ENCODE measurements at regions not wholly inside any gene's neighbourhood (a gene's known extent, or its start where the extent isn't known, plus 50 kb on each side); places are given as distances from the start of the nearest gene placed in this dataset.

DNA sequence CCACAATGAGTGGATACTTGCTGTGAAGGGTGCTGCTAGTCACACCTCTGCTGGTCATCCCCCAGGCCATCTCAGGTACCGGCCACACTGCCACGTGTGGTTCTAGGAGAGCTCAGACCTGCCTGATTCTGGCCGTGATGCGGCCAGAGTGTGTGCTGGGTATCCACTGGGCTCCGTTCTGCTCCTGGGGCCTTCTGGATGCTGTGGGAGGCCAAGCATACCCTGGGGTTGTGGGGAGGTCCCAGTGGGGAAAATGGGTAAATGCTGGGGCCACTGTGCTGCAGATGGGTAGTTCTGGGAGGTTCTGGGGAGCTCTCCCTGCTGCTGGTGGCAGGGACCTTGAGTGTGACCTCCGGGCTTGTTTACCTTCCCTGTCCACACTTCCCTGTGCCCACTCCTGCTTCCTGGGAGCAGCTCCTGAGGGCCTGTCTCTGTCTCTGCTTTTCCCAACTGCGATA is 318.4 kb downstream of the GLRX3 start:
- Histone ChIP-seq H3K9ac (ENCODE audit: low read depth, low read length) (no peak overlapping the region), H3K9me3 (ENCODE audit: control insufficient read depth, insufficient read depth, low read length) (no peaks in the 10 kb centered on the region), H3K27ac (ENCODE audit: low read depth, low read length) (no peak overlapping the region), H3K27me3 (ENCODE audit: control insufficient read depth, insufficient read depth, low read length) (no peaks in the 10 kb centered on the region), H3K4me3 (ENCODE audit: low read depth, low read length) (no peak overlapping the region), H3K36me3 (ENCODE audit: control insufficient read depth, insufficient read depth, low read length) (no peaks in the 10 kb centered on the region), H3K4me1 (ENCODE audit: control insufficient read depth, insufficient read depth, low read length) (no peaks in the 10 kb centered on the region)

DNA sequence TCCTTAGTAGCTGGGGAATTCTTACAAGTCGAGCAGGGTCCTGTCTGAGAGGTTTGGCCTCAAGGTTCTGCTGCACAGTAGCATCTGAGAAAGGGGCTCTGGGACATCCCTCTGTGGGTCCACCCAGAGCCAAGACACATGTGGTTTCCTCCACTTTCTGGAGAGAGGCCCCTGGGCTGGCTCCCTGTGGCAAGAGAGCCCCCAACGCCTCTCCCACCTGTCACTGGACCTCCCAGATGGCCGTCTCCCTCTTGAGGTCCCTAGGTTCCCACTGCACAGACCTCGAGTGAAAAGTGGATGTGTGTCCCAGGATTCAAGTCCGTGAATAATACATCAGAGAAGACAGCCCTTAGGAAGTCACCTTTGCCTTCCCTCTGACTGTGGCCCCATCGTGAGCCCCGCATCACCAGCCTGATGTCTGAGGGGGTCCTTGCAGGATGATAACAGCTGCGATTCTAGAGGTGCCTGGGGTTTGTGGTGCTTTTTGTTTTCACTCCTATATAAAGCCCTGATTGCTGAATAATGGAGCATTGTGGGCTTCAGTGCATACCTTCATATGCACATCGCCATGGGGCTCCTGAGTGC is 319.0 kb downstream of the GLRX3 start:
- H3K27ac ChIP-seq (ENCODE audit: low read depth, low read length): no peak overlapping the region
- H3K4me1 ChIP-seq (ENCODE audit: control insufficient read depth, insufficient read depth, low read length): no peaks in the 10 kb centered on the region
- no peaks in the 10 kb centered on the region for H3K27me3 ChIP-seq (ENCODE audit: control insufficient read depth, insufficient read depth, low read length)
- no peaks in the 10 kb centered on the region for H3K36me3 ChIP-seq (ENCODE audit: control insufficient read depth, insufficient read depth, low read length)
- H3K9ac ChIP-seq (ENCODE audit: low read depth, low read length): no peak overlapping the region
- H3K9me3 ChIP-seq (ENCODE audit: control insufficient read depth, insufficient read depth, low read length): no peaks in the 10 kb centered on the region
- H3K4me3 ChIP-seq (ENCODE audit: low read depth, low read length): no peak overlapping the region

- Histone ChIP-seq H3K4me3 (ENCODE audit: low read depth, low read length) (no peak overlapping the region), H3K9me3 (ENCODE audit: control insufficient read depth, insufficient read depth, low read length) (no peaks in the 10 kb centered on the region), H3K4me1 (ENCODE audit: control insufficient read depth, insufficient read depth, low read length) (no peaks in the 10 kb centered on the region)
These were observed 319.6 kb downstream of the GLRX3 start for GRCh38 chr10:130455791-130456190.

GRCh38 chr10:130456616-130457015 is 320.4 kb downstream of the GLRX3 start:
- no peak overlapping the region for H3K4me3 ChIP-seq (ENCODE audit: low read depth, low read length)
- no peak overlapping the region for H3K27ac ChIP-seq (ENCODE audit: low read depth, low read length)
- no peak overlapping the region for H3K9ac ChIP-seq (ENCODE audit: low read depth, low read length)
- H3K9me3 ChIP-seq (ENCODE audit: control insufficient read depth, insufficient read depth, low read length): no peaks in the 10 kb centered on the region
- no peaks in the 10 kb centered on the region for H3K27me3 ChIP-seq (ENCODE audit: control insufficient read depth, insufficient read depth, low read length)
- H3K36me3 ChIP-seq (ENCODE audit: control insufficient read depth, insufficient read depth, low read length): no peaks in the 10 kb centered on the region
- no peaks in the 10 kb centered on the region for H3K4me1 ChIP-seq (ENCODE audit: control insufficient read depth, insufficient read depth, low read length)

More at GRCh38 chr10:130455791-130456190, 319.6 kb downstream of the GLRX3 start:
- no peak overlapping the region for H3K9ac ChIP-seq (ENCODE audit: low read depth, low read length)
- no peaks in the 10 kb centered on the region for H3K27me3 ChIP-seq (ENCODE audit: control insufficient read depth, insufficient read depth, low read length)
- no peak overlapping the region for H3K27ac ChIP-seq (ENCODE audit: low read depth, low read length)
- H3K36me3 ChIP-seq (ENCODE audit: control insufficient read depth, insufficient read depth, low read length): no peaks in the 10 kb centered on the region

GRCh38 chr10:130458509-130458908 is 322.3 kb downstream of the GLRX3 start:
- no peak overlapping the region for H3K4me3 ChIP-seq (ENCODE audit: low read depth, low read length)
- H3K27me3 ChIP-seq (ENCODE audit: control insufficient read depth, insufficient read depth, low read length): no peaks in the 10 kb centered on the region

GRCh38 chr10:130459011-130459410 is 322.8 kb downstream of the GLRX3 start:
- Histone ChIP-seq H3K36me3 (ENCODE audit: control insufficient read depth, insufficient read depth, low read length) (no peaks in the 10 kb centered on the region), H3K4me3 (ENCODE audit: low read depth, low read length) (no peak overlapping the region), H3K9ac (ENCODE audit: low read depth, low read length) (no peak overlapping the region), H3K4me1 (ENCODE audit: control insufficient read depth, insufficient read depth, low read length) (no peaks in the 10 kb centered on the region), H3K9me3 (ENCODE audit: control insufficient read depth, insufficient read depth, low read length) (no peaks in the 10 kb centered on the region), H3K27me3 (ENCODE audit: control insufficient read depth, insufficient read depth, low read length) (no peaks in the 10 kb centered on the region), H3K27ac (ENCODE audit: low read depth, low read length) (no peak overlapping the region)

More at GRCh38 chr10:130458509-130458908, 322.3 kb downstream of the GLRX3 start:
- Histone ChIP-seq H3K9ac (ENCODE audit: low read depth, low read length) (no peak overlapping the region), H3K36me3 (ENCODE audit: control insufficient read depth, insufficient read depth, low read length) (no peaks in the 10 kb centered on the region), H3K4me1 (ENCODE audit: control insufficient read depth, insufficient read depth, low read length) (no peaks in the 10 kb centered on the region), H3K27ac (ENCODE audit: low read depth, low read length) (no peak overlapping the region), H3K9me3 (ENCODE audit: control insufficient read depth, insufficient read depth, low read length) (no peaks in the 10 kb centered on the region)

DNA sequence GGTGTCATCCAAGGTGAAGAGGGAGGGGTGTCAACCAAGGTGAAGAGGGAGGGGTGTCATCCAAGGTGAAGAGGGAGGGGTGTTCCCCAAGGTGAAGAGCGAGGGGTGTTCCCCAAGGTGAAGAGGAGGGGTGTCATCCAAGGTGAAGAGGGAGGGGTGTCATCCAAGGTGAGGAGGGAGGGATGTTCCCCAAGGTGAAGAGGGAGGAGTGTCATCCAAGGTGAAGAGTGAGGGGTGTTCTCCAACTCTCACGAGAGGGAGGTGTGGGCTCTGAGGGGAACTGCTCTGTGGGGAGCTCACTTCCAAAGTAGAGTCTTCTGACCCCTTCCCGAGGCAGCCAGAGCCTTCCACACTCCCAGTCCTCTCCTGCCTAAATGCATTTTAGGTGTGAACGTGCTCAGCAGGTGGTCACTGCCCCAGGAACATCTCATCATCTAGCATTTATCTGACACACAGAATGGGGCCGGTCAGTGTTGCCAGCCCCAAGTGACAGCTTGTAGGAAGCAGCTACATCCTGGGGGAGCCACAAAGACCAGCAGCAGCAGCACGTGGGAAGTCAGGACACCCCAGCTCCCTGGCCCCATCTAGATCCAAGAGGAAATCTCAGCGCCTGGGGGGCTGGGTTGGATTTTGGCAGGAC is 323.8 kb downstream of the GLRX3 start:
- Histone ChIP-seq H3K36me3 (ENCODE audit: control insufficient read depth, insufficient read depth, low read length) (no peaks in the 10 kb centered on the region), H3K4me1 (ENCODE audit: control insufficient read depth, insufficient read depth, low read length) (no peaks in the 10 kb centered on the region), H3K4me3 (ENCODE audit: low read depth, low read length) (no peak overlapping the region), H3K27ac (ENCODE audit: low read depth, low read length) (no peak overlapping the region), H3K9me3 (ENCODE audit: control insufficient read depth, insufficient read depth, low read length) (no peaks in the 10 kb centered on the region), H3K9ac (ENCODE audit: low read depth, low read length) (no peak overlapping the region), H3K27me3 (ENCODE audit: control insufficient read depth, insufficient read depth, low read length) (no peaks in the 10 kb centered on the region)

DNA sequence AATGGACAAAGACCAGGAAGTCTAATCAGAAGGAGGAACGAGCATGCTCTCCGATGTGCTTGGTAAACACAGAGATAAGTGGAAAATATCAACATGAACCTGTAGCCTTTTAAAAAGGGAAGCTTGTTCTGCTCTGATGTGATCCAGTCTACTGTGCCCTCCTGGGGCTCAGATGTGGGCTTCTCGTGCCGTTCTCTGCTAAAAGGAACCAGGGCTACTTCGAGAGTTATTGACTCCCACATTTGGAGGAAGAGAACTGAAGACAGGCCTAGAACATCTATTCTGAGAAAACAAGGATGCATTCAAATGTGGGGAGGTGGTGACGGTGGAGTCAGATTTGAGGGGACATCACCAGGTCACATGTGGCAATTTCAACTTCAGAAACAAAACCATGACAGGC is 325.4 kb downstream of the GLRX3 start:
- Histone ChIP-seq H3K9ac (ENCODE audit: low read depth, low read length) (no peak overlapping the region), H3K4me3 (ENCODE audit: low read depth, low read length) (no peak overlapping the region), H3K27ac (ENCODE audit: low read depth, low read length) (no peak overlapping the region), H3K4me1 (ENCODE audit: control insufficient read depth, insufficient read depth, low read length) (no peaks in the 10 kb centered on the region), H3K9me3 (ENCODE audit: control insufficient read depth, insufficient read depth, low read length) (no peaks in the 10 kb centered on the region), H3K36me3 (ENCODE audit: control insufficient read depth, insufficient read depth, low read length) (no peaks in the 10 kb centered on the region), H3K27me3 (ENCODE audit: control insufficient read depth, insufficient read depth, low read length) (no peaks in the 10 kb centered on the region)

DNA sequence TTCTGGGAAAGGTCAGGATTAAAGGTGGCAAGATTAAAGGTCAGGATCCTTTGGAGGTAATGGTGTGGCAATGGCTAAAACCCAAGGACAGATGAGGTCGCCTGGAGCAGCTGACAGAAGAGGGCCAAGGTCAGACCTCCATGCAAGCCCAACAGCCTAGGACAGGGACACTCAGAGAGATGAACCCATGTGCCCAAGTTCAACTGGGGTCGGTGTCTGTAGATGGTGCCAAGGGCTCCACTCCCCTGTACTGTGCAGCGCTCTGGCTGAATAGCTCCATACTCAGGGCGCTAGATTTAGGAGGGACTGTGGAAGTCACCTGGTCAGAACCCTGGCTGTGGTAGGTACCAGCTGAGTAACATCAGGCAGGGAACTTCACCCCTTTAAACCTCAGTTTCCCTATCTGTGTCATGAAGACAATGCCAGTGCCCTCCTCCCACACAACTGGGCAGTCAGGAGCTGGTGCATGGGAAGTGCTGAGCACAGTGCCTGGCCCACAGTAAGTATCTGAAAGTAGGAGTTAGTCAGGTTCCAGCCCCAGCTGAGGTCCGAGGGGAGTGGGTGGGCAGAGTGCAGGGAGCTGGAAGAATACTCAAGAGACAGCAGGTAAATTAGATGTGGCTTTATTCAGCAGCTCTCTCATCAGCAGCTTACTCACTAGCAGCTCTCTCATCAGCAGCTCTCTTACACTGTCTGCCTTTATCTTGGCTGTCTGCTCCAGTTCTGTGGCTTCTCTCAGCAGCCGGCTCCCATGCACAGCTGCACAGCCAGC is 327.1 kb downstream of the GLRX3 start:
- Histone ChIP-seq H3K4me1 (ENCODE audit: control insufficient read depth, insufficient read depth, low read length) (no peaks in the 10 kb centered on the region), H3K36me3 (ENCODE audit: control insufficient read depth, insufficient read depth, low read length) (no peaks in the 10 kb centered on the region), H3K27ac (ENCODE audit: low read depth, low read length) (no peak overlapping the region), H3K9ac (ENCODE audit: low read depth, low read length) (no peak overlapping the region), H3K9me3 (ENCODE audit: control insufficient read depth, insufficient read depth, low read length) (no peaks in the 10 kb centered on the region), H3K27me3 (ENCODE audit: control insufficient read depth, insufficient read depth, low read length) (no peaks in the 10 kb centered on the region), H3K4me3 (ENCODE audit: low read depth, low read length) (no peak overlapping the region)

- H3K27me3 ChIP-seq (ENCODE audit: control insufficient read depth, insufficient read depth, low read length): no peaks in the 10 kb centered on the region
- H3K36me3 ChIP-seq (ENCODE audit: control insufficient read depth, insufficient read depth, low read length): no peaks in the 10 kb centered on the region
- H3K4me3 ChIP-seq (ENCODE audit: low read depth, low read length): no peak overlapping the region
- no peaks in the 10 kb centered on the region for H3K4me1 ChIP-seq (ENCODE audit: control insufficient read depth, insufficient read depth, low read length)
- no peak overlapping the region for H3K27ac ChIP-seq (ENCODE audit: low read depth, low read length)
- H3K9me3 ChIP-seq (ENCODE audit: control insufficient read depth, insufficient read depth, low read length): no peaks in the 10 kb centered on the region
- H3K9ac ChIP-seq (ENCODE audit: low read depth, low read length): no peak overlapping the region
These were observed 327.7 kb downstream of the GLRX3 start for GRCh38 chr10:130463876-130464364.

- no peaks in the 10 kb centered on the region for H3K9me3 ChIP-seq (ENCODE audit: control insufficient read depth, insufficient read depth, low read length)
- H3K27ac ChIP-seq (ENCODE audit: low read depth, low read length): no peak overlapping the region
- no peak overlapping the region for H3K4me3 ChIP-seq (ENCODE audit: low read depth, low read length)
- H3K4me1 ChIP-seq (ENCODE audit: control insufficient read depth, insufficient read depth, low read length): no peaks in the 10 kb centered on the region
- H3K27me3 ChIP-seq (ENCODE audit: control insufficient read depth, insufficient read depth, low read length): no peaks in the 10 kb centered on the region
- no peaks in the 10 kb centered on the region for H3K36me3 ChIP-seq (ENCODE audit: control insufficient read depth, insufficient read depth, low read length)
- no peak overlapping the region for H3K9ac ChIP-seq (ENCODE audit: low read depth, low read length)
These were observed 328.2 kb downstream of the GLRX3 start for GRCh38 chr10:130464426-130464825.

All from HUES48 (cell line).